BJ (cell line): ENCODE measurements at regions not wholly inside any gene's neighbourhood (a gene's known extent, or its start where the extent isn't known, plus 50 kb on each side); places are given as distances from the start of the nearest gene placed in this dataset.

Experiments used
- CTCF ChIA-PET: fragments of 350-600 bp; formaldehyde crosslinking; extraction: SDS; loops from one replicate; lab custom pipeline; 2021; ENCODE audit warnings: antibody characterized with exemption, inconsistent platforms; lab: Yijun Ruan, JAX
- POLR2A ChIA-PET: fragments of 300-600 bp; sonication (Branson Sonifier 250); formaldehyde crosslinking; extraction: SDS; loops from one replicate; lab custom pipeline; 2021; ENCODE audit warnings: antibody characterized with exemption; lab: Charles Lee
- DNase-seq: peaks from one replicate; pipeline ENCODE4 v3.0.0-alpha.2; 2011; ENCODE audit warnings: low read depth
- H3K27me3 ChIP-seq: 2 replicates; pipeline ENCODE4 v1.6.0; 2011; ENCODE audit warnings: low read length; ENCODE audit not compliant: control insufficient read depth, insufficient read depth
- H3K36me3 ChIP-seq: 2 replicates; pipeline ENCODE4 v1.5.1; 2011; ENCODE audit warnings: low read length; ENCODE audit not compliant: control insufficient read depth, insufficient read depth
- H3K4me3 ChIP-seq: 2 replicates; pipeline ENCODE4 v1.5.1; 2011; ENCODE audit warnings: low read depth, mild to moderate bottlenecking, control low read depth, low read length
- CTCF ChIP-seq: IDR thresholded peaks from 2 replicates; pipeline ENCODE4 v1.5.1; 2011; ENCODE audit warnings: low read depth, mild to moderate bottlenecking, control low read depth, inconsistent platforms, low read length, moderate library complexity; ENCODE audit not compliant: insufficient read depth

GRCh38 chr18:5806860-5807259, 88.5 kb downstream of the TMEM200C start:
- DNase-seq, result no peak
- ChIA-PET POLR2A (no interaction called here), CTCF (interaction anchor here (0.6 kb wide), 1 partner anchor 680 kb away, joined by 3 read pairs; no protein-coding TSS in a partner anchor)
- no peak for TF ChIP-seq CTCF
- H3K36me3 ChIP-seq, result no peaks in the 10 kb centered on the region
- no peak overlapping the region for H3K4me3 ChIP-seq
- no peaks in the 10 kb centered on the region for H3K27me3 ChIP-seq

DNA sequence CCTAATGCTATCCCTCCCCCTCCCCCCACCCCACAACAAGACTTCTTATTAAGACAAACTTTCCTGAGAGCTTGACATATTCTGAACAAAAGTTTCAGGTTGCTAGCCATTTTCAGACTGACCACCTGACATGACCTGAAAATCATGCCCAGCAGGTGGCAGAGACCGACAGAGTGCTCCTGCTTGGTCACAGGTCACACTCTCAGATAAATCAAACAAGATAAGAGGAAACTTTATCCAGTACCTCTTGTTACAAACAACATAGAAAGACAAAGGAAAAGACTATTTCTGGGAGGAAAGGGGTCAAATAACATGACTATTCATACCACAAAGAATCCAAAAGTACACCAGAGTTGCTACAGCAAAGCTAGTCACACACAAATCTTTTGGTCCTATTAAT, 107.4 kb downstream of the TMEM200C start:
- DNase-seq, result no peak
- Histone ChIP-seq H3K27me3 (no peaks in the 10 kb centered on the region), H3K4me3 (no peak overlapping the region), H3K36me3 (no peaks in the 10 kb centered on the region)
- TF ChIP-seq CTCF, result no peak
- POLR2A ChIA-PET, result no interaction called here
- CTCF ChIA-PET, result no interaction called here

GRCh38 chr18:5779922-5780321, 115.4 kb downstream of the TMEM200C start:
- ChIA-PET CTCF (no interaction called here), POLR2A (no interaction called here)
- Histone ChIP-seq H3K36me3 (no peaks in the 10 kb centered on the region), H3K27me3 (no peaks in the 10 kb centered on the region), H3K4me3 (no peak overlapping the region)
- no peak for DNase-seq
- no peak for TF ChIP-seq CTCF

- ChIA-PET CTCF (no interaction called here), POLR2A (no interaction called here)
- DNase-seq, result no peak
- Histone ChIP-seq H3K36me3 (no peaks in the 10 kb centered on the region), H3K4me3 (no peak overlapping the region), H3K27me3 (no peaks in the 10 kb centered on the region)
- TF ChIP-seq CTCF, result no peak
These were observed 122.8 kb downstream of the TMEM200C start for GRCh38 chr18:5772306-5773105.

GRCh38 chr18:5771343-5771742, 124.0 kb downstream of the TMEM200C start:
- no peak for DNase-seq
- ChIA-PET CTCF (no interaction called here), POLR2A (no interaction called here)
- no peaks in the 10 kb centered on the region for H3K27me3 ChIP-seq
- no peak overlapping the region for H3K4me3 ChIP-seq
- H3K36me3 ChIP-seq, result no peaks in the 10 kb centered on the region
- no peak for TF ChIP-seq CTCF
